Esophagus muscularis mucosa (tissue), 3 donors: ENCODE measurements at regions not wholly inside any gene's neighbourhood (a gene's known extent, or its start where the extent isn't known, plus 50 kb on each side); places are given as distances from the start of the nearest gene placed in this dataset.

ENCODE experiments used
- CTCF ChIP-seq, 3 experiments: fragments of 200-600 bp in 2 of 3; fragments of 450-650 bp in 1 of 3; sonication (generic) in 2 of 3; IDR thresholded peaks; one replicate each; pipeline ENCODE4 v1.5.1; 2017 to 2019; ENCODE audit warnings: antibody characterized with exemption in 3 of 3, mild to moderate bottlenecking in 2 of 3, moderate library complexity in 1 of 3
- POLR2A ChIP-seq: fragments of 450-650 bp; IDR thresholded peaks from one replicate; pipeline ENCODE4 v1.6.1; 2017; ENCODE audit warnings: antibody characterized with exemption, moderate library complexity, mild to moderate bottlenecking, low read depth
- POLR2AphosphoS5 ChIP-seq, 2 donors: sonication (generic); formaldehyde crosslinking; IDR thresholded peaks; one replicate each; pipeline ENCODE4 v1.6.1; 2017; ENCODE audit warnings: antibody characterized with exemption in 2 of 2

GRCh38 chr7:13508586-13508985, 480.9 kb downstream of the ETV1 start:
- no peak for TF ChIP-seq CTCF (IDR thresholded peaks at IDR 0.05)
- no peak for TF ChIP-seq POLR2A
- TF ChIP-seq POLR2AphosphoS5 (IDR thresholded peaks at IDR 0.05), result no peak
